Panc1 (cell line): ENCODE measurements at regions not wholly inside any gene's neighbourhood (a gene's known extent, or its start where the extent isn't known, plus 50 kb on each side); places are given as distances from the start of the nearest gene placed in this dataset.

Experiments used
- TCF7L2 ChIP-seq: IDR thresholded peaks from 2 replicates; pipeline ENCODE4 v1.6.1; 2011; ENCODE audit warnings: mild to moderate bottlenecking, low read depth, low read length, inconsistent platforms
- TF ChIP-seq, protein P1 (sequence below): fragments of 450-650 bp; IDR thresholded peaks from 2 replicates; pipeline ENCODE4 v1.5.1; 2017; ENCODE audit warnings: mild to moderate bottlenecking

GRCh38 chr2:55114082-55114481, 63.8 kb upstream of the RTN4 start:
- TF ChIP-seq, protein P1, sequence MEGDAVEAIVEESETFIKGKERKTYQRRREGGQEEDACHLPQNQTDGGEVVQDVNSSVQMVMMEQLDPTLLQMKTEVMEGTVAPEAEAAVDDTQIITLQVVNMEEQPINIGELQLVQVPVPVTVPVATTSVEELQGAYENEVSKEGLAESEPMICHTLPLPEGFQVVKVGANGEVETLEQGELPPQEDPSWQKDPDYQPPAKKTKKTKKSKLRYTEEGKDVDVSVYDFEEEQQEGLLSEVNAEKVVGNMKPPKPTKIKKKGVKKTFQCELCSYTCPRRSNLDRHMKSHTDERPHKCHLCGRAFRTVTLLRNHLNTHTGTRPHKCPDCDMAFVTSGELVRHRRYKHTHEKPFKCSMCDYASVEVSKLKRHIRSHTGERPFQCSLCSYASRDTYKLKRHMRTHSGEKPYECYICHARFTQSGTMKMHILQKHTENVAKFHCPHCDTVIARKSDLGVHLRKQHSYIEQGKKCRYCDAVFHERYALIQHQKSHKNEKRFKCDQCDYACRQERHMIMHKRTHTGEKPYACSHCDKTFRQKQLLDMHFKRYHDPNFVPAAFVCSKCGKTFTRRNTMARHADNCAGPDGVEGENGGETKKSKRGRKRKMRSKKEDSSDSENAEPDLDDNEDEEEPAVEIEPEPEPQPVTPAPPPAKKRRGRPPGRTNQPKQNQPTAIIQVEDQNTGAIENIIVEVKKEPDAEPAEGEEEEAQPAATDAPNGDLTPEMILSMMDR = no peak
- no peak for TF ChIP-seq TCF7L2
